RWPE2 (cell line): ENCODE measurements at regions not wholly inside any gene's neighbourhood (a gene's known extent, or its start where the extent isn't known, plus 50 kb on each side); places are given as distances from the start of the nearest gene placed in this dataset.

Experiments
- ATAC-seq: fragments of 200-7000 bp; cut with Tn5 transposase; 3 replicates; pipeline ENCODE4 v1.9.1; 2021; ENCODE audit warnings: low read depth
- DNase-seq: peaks from one replicate; pipeline ENCODE4 v3.0.0-alpha.2; 2020; ENCODE audit warnings: low spot score
- H3K27ac ChIP-seq: fragments of 450-650 bp; 2 replicates; pipeline ENCODE4 v1.5.1; 2017; ENCODE audit warnings: mild to moderate bottlenecking; ENCODE audit not compliant: poor library complexity, severe bottlenecking
- H3K27me3 ChIP-seq: fragments of 250-450 bp; sonication (Bioruptor Pico); 2 replicates; pipeline ENCODE4 v1.5.1; 2021; ENCODE audit warnings: mild to moderate bottlenecking, moderate library complexity; ENCODE audit not compliant: insufficient read depth, poor library complexity, severe bottlenecking
- H3K36me3 ChIP-seq: fragments of 250-450 bp; sonication (Bioruptor Pico); 2 replicates; pipeline ENCODE4 v1.5.1; 2020; ENCODE audit warnings: low read depth, mild to moderate bottlenecking, moderate library complexity
- H3K4me1 ChIP-seq: fragments of 250-450 bp; sonication (Bioruptor Pico); 2 replicates; pipeline ENCODE4 v1.5.1; 2021; ENCODE audit warnings: mild to moderate bottlenecking, moderate library complexity; ENCODE audit not compliant: insufficient read depth, poor library complexity, severe bottlenecking
- H3K4me3 ChIP-seq: fragments of 250-450 bp; sonication (Bioruptor Pico); 2 replicates; pipeline ENCODE4 v1.5.1; 2021; ENCODE audit warnings: mild to moderate bottlenecking, moderate library complexity; ENCODE audit not compliant: severe bottlenecking
- H3K9me3 ChIP-seq: fragments of 250-450 bp; sonication (Bioruptor Pico); 2 replicates; pipeline ENCODE4 v1.5.1; 2021; ENCODE audit warnings: mild to moderate bottlenecking, moderate library complexity; ENCODE audit not compliant: severe bottlenecking
- CTCF ChIP-seq: fragments of 450-650 bp; IDR thresholded peaks from one replicate; pipeline ENCODE4 v1.5.1; 2017; ENCODE audit warnings: mild to moderate bottlenecking, moderate library complexity; ENCODE audit not compliant: poor library complexity, severe bottlenecking

GRCh38 chr17:12485361-12485906, 180.3 kb upstream of the MYOCD start:
- ATAC-seq (no peak), DNase-seq (no peak)
- no peak for TF ChIP-seq CTCF
- H3K4me1 ChIP-seq, result no peaks in the 10 kb centered on the region
- no peak overlapping the region for H3K4me3 ChIP-seq
- H3K27me3 ChIP-seq, result peaks cover 2% of the 10 kb centered on the region
- no peaks in the 10 kb centered on the region for H3K9me3 ChIP-seq
- no peaks in the 10 kb centered on the region for H3K36me3 ChIP-seq
- no peak overlapping the region for H3K27ac ChIP-seq

GRCh38 chr17:12489325-12489724, 176.4 kb upstream of the MYOCD start:
- no peaks in the 10 kb centered on the region for H3K9me3 ChIP-seq
- peaks cover 2% of the 10 kb centered on the region for H3K27me3 ChIP-seq
- no peaks in the 10 kb centered on the region for H3K4me1 ChIP-seq
- no peak for TF ChIP-seq CTCF
- DNase-seq, result no peak
- no peaks in the 10 kb centered on the region for H3K36me3 ChIP-seq
- no peak overlapping the region for H3K4me3 ChIP-seq
- no peak overlapping the region for H3K27ac ChIP-seq
- ATAC-seq, result no peak

- H3K36me3 ChIP-seq, result no peaks in the 10 kb centered on the region
- H3K27me3 ChIP-seq, result peaks cover 5% of the 10 kb centered on the region
- no peaks in the 10 kb centered on the region for H3K9me3 ChIP-seq
- no peak for DNase-seq
- H3K4me3 ChIP-seq, result no peak overlapping the region
- TF ChIP-seq CTCF, result no peak
- ATAC-seq, result no peak
- no peak overlapping the region for H3K27ac ChIP-seq
- no peaks in the 10 kb centered on the region for H3K4me1 ChIP-seq
These were observed 173.2 kb upstream of the MYOCD start for GRCh38 chr17:12492450-12492849.

- Histone ChIP-seq H3K4me1 (no peaks in the 10 kb centered on the region), H3K36me3 (no peaks in the 10 kb centered on the region), H3K4me3 (no peak overlapping the region), H3K27ac (no peak overlapping the region), H3K27me3 (no peaks in the 10 kb centered on the region), H3K9me3 (no peaks in the 10 kb centered on the region)
- ATAC-seq (no peak), DNase-seq (no peak)
- TF ChIP-seq CTCF, result no peak
These were observed 159.8 kb upstream of the MYOCD start for GRCh38 chr17:12505866-12506265.

- TF ChIP-seq CTCF, result no peak
These were observed 158.6 kb upstream of the MYOCD start for GRCh38 chr17:12507026-12507595.

More at GRCh38 chr17:12507026-12507595, 158.6 kb upstream of the MYOCD start:
- ATAC-seq, result no peak
- no peak for DNase-seq
- Histone ChIP-seq H3K9me3 (no peaks in the 10 kb centered on the region), H3K4me1 (no peaks in the 10 kb centered on the region), H3K36me3 (no peaks in the 10 kb centered on the region), H3K27ac (no peak overlapping the region), H3K27me3 (no peaks in the 10 kb centered on the region), H3K4me3 (no peak overlapping the region)
